Fibroblast of the aortic adventitia (primary cell): ENCODE measurements at regions not wholly inside any gene's neighbourhood (a gene's known extent, or its start where the extent isn't known, plus 50 kb on each side); places are given as distances from the start of the nearest gene placed in this dataset.
"Not testable (repeated sequence)": the region's sequence is repeated elsewhere in the genome, so short reads cannot be mapped to it uniquely, and the experiment has no call there.

Experiments used
- DNase-seq: peaks from one replicate; pipeline ENCODE4 v3.0.0-alpha.2; 2010; ENCODE audit warnings: low read depth
- H3K4me3 ChIP-seq: 2 replicates; pipeline ENCODE4 v1.5.1; 2011; ENCODE audit warnings: low read depth, mild to moderate bottlenecking, control low read depth, low read length, moderate library complexity
- TF ChIP-seq, protein P1 (sequence below): IDR thresholded peaks from 2 replicates; pipeline ENCODE4 v1.5.1; 2011; ENCODE audit warnings: mild to moderate bottlenecking, low read length, control low read depth, inconsistent platforms; ENCODE audit not compliant: insufficient read depth

GRCh38 chr12:131409211-131409610 is 301.7 kb upstream of the SFSWAP start:
- TF ChIP-seq, protein P1, sequence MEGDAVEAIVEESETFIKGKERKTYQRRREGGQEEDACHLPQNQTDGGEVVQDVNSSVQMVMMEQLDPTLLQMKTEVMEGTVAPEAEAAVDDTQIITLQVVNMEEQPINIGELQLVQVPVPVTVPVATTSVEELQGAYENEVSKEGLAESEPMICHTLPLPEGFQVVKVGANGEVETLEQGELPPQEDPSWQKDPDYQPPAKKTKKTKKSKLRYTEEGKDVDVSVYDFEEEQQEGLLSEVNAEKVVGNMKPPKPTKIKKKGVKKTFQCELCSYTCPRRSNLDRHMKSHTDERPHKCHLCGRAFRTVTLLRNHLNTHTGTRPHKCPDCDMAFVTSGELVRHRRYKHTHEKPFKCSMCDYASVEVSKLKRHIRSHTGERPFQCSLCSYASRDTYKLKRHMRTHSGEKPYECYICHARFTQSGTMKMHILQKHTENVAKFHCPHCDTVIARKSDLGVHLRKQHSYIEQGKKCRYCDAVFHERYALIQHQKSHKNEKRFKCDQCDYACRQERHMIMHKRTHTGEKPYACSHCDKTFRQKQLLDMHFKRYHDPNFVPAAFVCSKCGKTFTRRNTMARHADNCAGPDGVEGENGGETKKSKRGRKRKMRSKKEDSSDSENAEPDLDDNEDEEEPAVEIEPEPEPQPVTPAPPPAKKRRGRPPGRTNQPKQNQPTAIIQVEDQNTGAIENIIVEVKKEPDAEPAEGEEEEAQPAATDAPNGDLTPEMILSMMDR = no peak
- no peak for DNase-seq
- H3K4me3 ChIP-seq = no peak overlapping the region

GRCh38 chr12:131411827-131412226 is 299.1 kb upstream of the SFSWAP start:
- DNase-seq, H3K4me3 ChIP-seq: not testable (repeated sequence)

DNA sequence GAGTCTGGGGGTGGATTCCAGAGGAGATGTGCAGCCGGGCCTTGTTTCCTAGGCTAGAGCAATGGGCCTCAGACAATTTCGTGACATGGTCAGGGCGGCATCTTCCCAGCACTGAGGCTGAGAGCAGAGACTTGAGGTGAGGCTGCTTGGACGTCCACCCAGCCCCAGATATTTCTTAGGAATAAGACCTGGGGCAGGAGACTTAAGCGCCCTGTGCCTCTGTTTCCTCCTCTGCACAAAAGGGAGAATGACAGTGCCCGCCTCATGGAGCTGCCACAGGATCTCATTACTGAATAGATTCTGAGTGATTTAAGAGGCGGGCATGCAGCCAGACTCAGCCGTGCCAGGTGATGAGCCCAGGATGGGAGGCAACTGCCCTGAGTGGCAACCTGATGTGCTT is 297.9 kb upstream of the SFSWAP start:
- no peak overlapping the region for H3K4me3 ChIP-seq
- TF ChIP-seq, protein P1 = no peak
- DNase-seq = no peak

DNA sequence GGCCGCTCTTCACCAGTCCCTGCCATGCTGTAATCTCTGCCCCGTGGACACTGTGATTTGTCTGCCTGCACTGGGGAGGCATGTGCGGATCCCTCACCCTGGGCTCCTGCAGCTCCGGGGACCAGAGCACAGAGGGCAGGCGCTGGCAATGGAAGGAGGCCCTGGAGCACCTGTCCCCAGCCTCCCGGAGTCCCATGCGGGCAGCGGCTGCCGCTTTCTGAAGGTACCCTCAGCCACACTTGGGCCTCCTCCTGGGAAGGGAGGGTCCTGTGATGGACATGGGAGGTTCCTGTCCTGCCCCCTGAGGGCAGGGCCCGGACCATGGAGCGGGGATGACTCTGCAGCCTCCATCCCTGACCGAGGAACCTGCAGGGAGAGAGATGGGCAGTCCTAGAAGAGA is 297.4 kb upstream of the SFSWAP start:
- DNase-seq = no peak
- TF ChIP-seq, protein P1 = no peak
- H3K4me3 ChIP-seq = no peak overlapping the region

DNA sequence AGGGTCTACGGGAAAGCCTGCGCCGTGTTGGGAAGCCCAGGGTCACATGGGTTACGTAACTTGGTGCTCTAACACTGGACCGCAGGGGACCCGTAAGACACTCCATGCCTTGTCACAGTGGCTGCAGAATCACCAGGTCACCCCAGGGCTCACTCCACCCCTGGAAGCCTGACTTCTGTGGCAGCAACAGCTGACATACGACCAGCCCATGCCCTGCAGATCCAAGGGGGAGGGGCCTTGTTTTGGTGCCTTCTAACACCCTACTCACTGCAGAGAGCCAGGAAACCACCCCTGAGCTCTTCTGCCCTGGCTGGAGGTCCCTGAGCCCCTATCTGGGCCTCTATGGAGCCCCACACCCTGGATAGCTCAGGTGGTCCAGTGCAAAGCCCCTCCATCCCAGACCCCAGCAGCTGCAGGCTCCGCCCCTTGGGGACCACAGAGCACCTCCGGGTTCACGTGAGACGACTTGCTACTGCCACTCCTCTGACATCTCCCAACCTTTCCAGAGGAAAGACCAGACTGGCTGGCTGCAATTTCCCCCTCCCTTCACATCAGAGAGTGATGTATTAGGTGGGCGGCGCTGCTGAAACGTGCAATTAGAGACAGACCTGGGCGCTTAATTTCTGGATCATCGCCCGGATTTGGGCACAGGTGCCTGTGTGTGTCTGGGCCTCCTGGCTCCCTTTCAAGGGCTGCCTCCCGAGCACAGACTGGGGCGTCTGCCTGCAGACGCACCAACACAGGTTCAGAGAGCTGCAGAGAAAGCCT is 296.6 kb upstream of the SFSWAP start:
- DNase-seq, H3K4me3 ChIP-seq: not testable (repeated sequence)

- no peak overlapping the region for H3K4me3 ChIP-seq
- no peak for DNase-seq
- TF ChIP-seq, protein P1 = no peak
Measured at GRCh38 chr12:131415781-131416180, 295.1 kb upstream of the SFSWAP start.

DNA sequence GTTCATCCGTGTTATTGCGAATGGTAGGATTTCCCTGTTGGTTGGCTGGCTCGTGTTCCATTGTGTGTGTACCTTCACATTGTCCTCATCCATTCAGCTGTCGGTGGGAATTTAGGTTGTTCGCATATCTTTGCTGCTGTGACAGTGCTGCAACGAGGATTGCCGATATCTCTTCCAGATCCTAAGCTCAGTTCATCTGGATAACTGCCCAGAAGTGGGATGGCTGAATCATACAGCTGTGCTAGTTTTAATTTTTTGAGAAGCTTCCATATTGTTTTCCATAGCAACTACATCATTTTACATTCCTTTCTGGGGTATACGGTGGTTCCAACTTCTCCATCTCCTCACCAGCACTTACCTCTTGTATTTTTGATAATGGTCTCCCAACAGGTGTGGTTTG is 292.8 kb upstream of the SFSWAP start:
- DNase-seq = no peak
- H3K4me3 ChIP-seq = no peak overlapping the region

More for the DNA sequence above, 292.8 kb upstream of the SFSWAP start:
- TF ChIP-seq, protein P1 = no peak
